Subcutaneous abdominal adipose tissue (tissue), 5 donors: ENCODE measurements at regions not wholly inside any gene's neighbourhood (a gene's known extent, or its start where the extent isn't known, plus 50 kb on each side); places are given as distances from the start of the nearest gene placed in this dataset.

Experiments
- H3K27ac ChIP-seq: one replicate; pipeline ENCODE4 v1.7.0; 2013; ENCODE audit warnings: low read depth, mild to moderate bottlenecking, inconsistent platforms, low read length, moderate library complexity
- H3K27me3 ChIP-seq, 5 donors: one replicate each; pipeline ENCODE4 v1.7.0; 2013; ENCODE audit warnings: low read length in 5 of 5, inconsistent platforms in 1 of 5; ENCODE audit not compliant: control insufficient read depth in 5 of 5, insufficient read depth in 4 of 5
- H3K36me3 ChIP-seq, 5 donors: one replicate each; pipeline ENCODE4 v1.7.0; 2013; ENCODE audit warnings: low read length in 5 of 5; ENCODE audit not compliant: control insufficient read depth in 5 of 5, insufficient read depth in 5 of 5
- H3K4me1 ChIP-seq, 5 donors: one replicate each; pipeline ENCODE4 v1.7.0; 2013; ENCODE audit warnings: low read length in 5 of 5, mild to moderate bottlenecking in 3 of 5, moderate library complexity in 1 of 5; ENCODE audit not compliant: control insufficient read depth in 5 of 5, insufficient read depth in 5 of 5
- H3K4me3 ChIP-seq, 5 donors: one replicate each; pipeline ENCODE4 v1.7.0; 2013; ENCODE audit warnings: low read length in 5 of 5, low read depth in 1 of 5
- H3K9ac ChIP-seq, 5 donors: one replicate each; pipeline ENCODE4 v1.7.0; 2013; ENCODE audit warnings: low read length in 5 of 5, mild to moderate bottlenecking in 4 of 5, moderate library complexity in 3 of 5
- H3K9me3 ChIP-seq, 5 donors: one replicate each; pipeline ENCODE4 v1.7.0; 2013; ENCODE audit warnings: low read length in 5 of 5; ENCODE audit not compliant: control insufficient read depth in 5 of 5
- donor health status: healthy.
- donor health status: healthy.
- donor health status: healthy.
- donor health status: healthy.
- donor health status: healthy.

- Histone ChIP-seq H3K9ac (no peak overlapping the region), H3K27me3 (no peaks in the 10 kb centered on the region), H3K27ac (no peak overlapping the region), H3K36me3 (no peaks in the 10 kb centered on the region), H3K4me1 (no peaks in the 10 kb centered on the region), H3K9me3 (no peaks in the 10 kb centered on the region), H3K4me3 (no peak overlapping the region)
Measured at GRCh38 chrX:99752776-99753175, 657.3 kb downstream of the PCDH19 start.

GRCh38 chrX:99750721-99751120, 659.4 kb downstream of the PCDH19 start:
- Histone ChIP-seq H3K27me3 (no peaks in the 10 kb centered on the region), H3K4me1 (no peaks in the 10 kb centered on the region), H3K9ac (no peak overlapping the region), H3K9me3 (no peaks in the 10 kb centered on the region), H3K4me3 (no peak overlapping the region), H3K36me3 (no peaks in the 10 kb centered on the region), H3K27ac (no peak overlapping the region)

- Histone ChIP-seq H3K9me3 (peaks cover 0 to 7% (median 5%) of the 10 kb centered on the region in 5 donors), H3K27ac (no peak overlapping the region), H3K4me3 (no peak overlapping the region), H3K4me1 (no peaks in the 10 kb centered on the region), H3K27me3 (peaks cover 0 to 12% (median 8%) of the 10 kb centered on the region in 5 donors), H3K36me3 (no peaks in the 10 kb centered on the region), H3K9ac (no peak overlapping the region)
Measured at GRCh38 chrX:99722094-99722493, 688.0 kb downstream of the PCDH19 start.

GRCh38 chrX:99719140-99719539, 690.9 kb downstream of the PCDH19 start:
- H3K27me3 ChIP-seq, result peaks cover 0 to 11% (median 8%) of the 10 kb centered on the region in 5 donors
- H3K4me3 ChIP-seq, result no peak overlapping the region
- no peaks in the 10 kb centered on the region for H3K4me1 ChIP-seq
- peaks cover 0 to 7% (median 6%) of the 10 kb centered on the region in 5 donors for H3K9me3 ChIP-seq
- no peaks in the 10 kb centered on the region for H3K36me3 ChIP-seq
- H3K27ac ChIP-seq, result no peak overlapping the region
- H3K9ac ChIP-seq, result no peak overlapping the region

- no peak overlapping the region for H3K4me3 ChIP-seq
- H3K4me1 ChIP-seq, result no peaks in the 10 kb centered on the region
- H3K27ac ChIP-seq, result no peak overlapping the region
- H3K9me3 ChIP-seq, result peaks cover 0 to 7% (median 6%) of the 10 kb centered on the region in 5 donors
- H3K27me3 ChIP-seq, result peaks cover 0 to 8% (median 2%) of the 10 kb centered on the region in 5 donors
- H3K9ac ChIP-seq, result no peak overlapping the region
- no peaks in the 10 kb centered on the region for H3K36me3 ChIP-seq
Measured at GRCh38 chrX:99717716-99718115, 692.4 kb downstream of the PCDH19 start.

- H3K4me3 ChIP-seq, result no peak overlapping the region
- H3K4me1 ChIP-seq, result no peaks in the 10 kb centered on the region
- H3K9me3 ChIP-seq, result no peaks in the 10 kb centered on the region
- H3K27ac ChIP-seq, result no peak overlapping the region
- peaks cover 0 to 2% (median 0%) of the 10 kb centered on the region in 5 donors for H3K27me3 ChIP-seq
- no peak overlapping the region for H3K9ac ChIP-seq
- no peaks in the 10 kb centered on the region for H3K36me3 ChIP-seq
Measured at GRCh38 chrX:99705701-99706100, 704.4 kb downstream of the PCDH19 start.

- H3K9ac ChIP-seq, result no peak overlapping the region
- H3K4me3 ChIP-seq, result no peak overlapping the region
- no peaks in the 10 kb centered on the region for H3K36me3 ChIP-seq
- H3K27ac ChIP-seq, result no peak overlapping the region
- no peaks in the 10 kb centered on the region for H3K9me3 ChIP-seq
- H3K27me3 ChIP-seq, result peaks cover 0 to 2% (median 0%) of the 10 kb centered on the region in 5 donors
- H3K4me1 ChIP-seq, result no peaks in the 10 kb centered on the region
Measured at GRCh38 chrX:99703473-99703872, 706.6 kb downstream of the PCDH19 start.

GRCh38 chrX:99698451-99698850, 711.6 kb downstream of the PCDH19 start:
- Histone ChIP-seq H3K36me3 (no peaks in the 10 kb centered on the region), H3K27ac (no peak overlapping the region), H3K27me3 (peaks cover 0 to 3% (median 0%) of the 10 kb centered on the region in 5 donors), H3K4me3 (no peak overlapping the region), H3K9ac (no peak overlapping the region), H3K4me1 (no peaks in the 10 kb centered on the region), H3K9me3 (no peaks in the 10 kb centered on the region)

- no peaks in the 10 kb centered on the region for H3K36me3 ChIP-seq
- no peaks in the 10 kb centered on the region for H3K4me1 ChIP-seq
- H3K9me3 ChIP-seq, result no peaks in the 10 kb centered on the region
- H3K27me3 ChIP-seq, result peaks cover 0 to 3% (median 0%) of the 10 kb centered on the region in 5 donors
- no peak overlapping the region for H3K4me3 ChIP-seq
- no peak overlapping the region for H3K27ac ChIP-seq
- H3K9ac ChIP-seq, result no peak overlapping the region
Measured at GRCh38 chrX:99663136-99663535, 746.9 kb downstream of the PCDH19 start.

GRCh38 chrX:99654188-99654587, 755.9 kb downstream of the PCDH19 start:
- Histone ChIP-seq H3K36me3 (no peaks in the 10 kb centered on the region), H3K27me3 (peaks cover 0 to 5% (median 0%) of the 10 kb centered on the region in 5 donors), H3K9ac (no peak overlapping the region), H3K4me1 (no peaks in the 10 kb centered on the region), H3K27ac (no peak overlapping the region), H3K9me3 (no peaks in the 10 kb centered on the region), H3K4me3 (no peak overlapping the region)

- H3K27me3 ChIP-seq, result peaks cover 0 to 5% (median 0%) of the 10 kb centered on the region in 5 donors
- H3K9me3 ChIP-seq, result no peaks in the 10 kb centered on the region
- H3K27ac ChIP-seq, result no peak overlapping the region
Measured at GRCh38 chrX:99653352-99653751, 756.7 kb downstream of the PCDH19 start.

More at GRCh38 chrX:99653352-99653751, 756.7 kb downstream of the PCDH19 start:
- no peaks in the 10 kb centered on the region for H3K4me1 ChIP-seq
- H3K36me3 ChIP-seq, result no peaks in the 10 kb centered on the region
- H3K4me3 ChIP-seq, result no peak overlapping the region
- H3K9ac ChIP-seq, result no peak overlapping the region
